ENCODE measurements at regions not wholly inside any gene's neighbourhood (a gene's known extent, or its start where the extent isn't known, plus 50 kb on each side); places are given as distances from the start of the nearest gene placed in this dataset.

DNA sequence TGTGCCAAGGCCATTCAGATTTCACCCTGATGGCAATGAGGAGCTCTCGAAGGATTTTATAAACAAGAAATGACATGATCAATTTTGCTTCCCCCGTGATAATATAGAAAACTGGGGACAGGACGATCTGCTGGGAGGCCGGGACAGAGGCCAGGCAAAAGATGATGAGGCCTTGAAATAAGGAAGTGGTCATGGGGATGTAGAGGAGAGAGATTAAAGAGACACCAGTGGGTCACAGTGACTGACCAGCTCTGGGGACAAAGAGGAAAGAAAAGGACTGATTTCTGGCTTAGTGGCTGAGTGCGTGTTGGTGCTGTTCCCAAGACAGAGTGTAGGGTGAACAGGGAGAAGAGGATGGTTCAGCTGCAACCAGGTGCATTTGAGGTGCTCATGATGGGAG, 68.7 kb upstream of the FLT1 start:
- no peaks in the 10 kb centered on the region for H3K4me1 Mint-ChIP-seq (ENCODE audit: low read depth)

GRCh38 chr13:28560612-28561011, 65.7 kb upstream of the FLT1 start:
- Mint-ChIP-seq H3K27me3 (ENCODE audit: low read depth) (no peaks in the 10 kb centered on the region), H3K36me3 (ENCODE audit: low read depth) (no peaks in the 10 kb centered on the region), H3K4me3 (no peak overlapping the region), H3K9me3 (no peaks in the 10 kb centered on the region), H3K27ac (no peak overlapping the region), H3K4me1 (ENCODE audit: low read depth) (no peaks in the 10 kb centered on the region)

More for the DNA sequence above, 68.7 kb upstream of the FLT1 start:
- H3K9me3 Mint-ChIP-seq = no peaks in the 10 kb centered on the region
- no peak overlapping the region for H3K27ac Mint-ChIP-seq
- H3K4me3 Mint-ChIP-seq = no peak overlapping the region
- no peaks in the 10 kb centered on the region for H3K36me3 Mint-ChIP-seq (ENCODE audit: low read depth)
- no peaks in the 10 kb centered on the region for H3K27me3 Mint-ChIP-seq (ENCODE audit: low read depth)

- no peaks in the 10 kb centered on the region for H3K9me3 Mint-ChIP-seq
- H3K27ac Mint-ChIP-seq = no peak overlapping the region
- no peaks in the 10 kb centered on the region for H3K27me3 Mint-ChIP-seq (ENCODE audit: low read depth)
- no peaks in the 10 kb centered on the region for H3K36me3 Mint-ChIP-seq (ENCODE audit: low read depth)
- H3K4me3 Mint-ChIP-seq = no peak overlapping the region
- H3K4me1 Mint-ChIP-seq (ENCODE audit: low read depth) = no peaks in the 10 kb centered on the region
These were observed 64.8 kb upstream of the FLT1 start for GRCh38 chr13:28559636-28560259.

GRCh38 chr13:28558567-28558966, 63.6 kb upstream of the FLT1 start:
- Mint-ChIP-seq H3K9me3 (no peaks in the 10 kb centered on the region), H3K36me3 (ENCODE audit: low read depth) (no peaks in the 10 kb centered on the region), H3K4me3 (no peak overlapping the region), H3K27me3 (ENCODE audit: low read depth) (no peaks in the 10 kb centered on the region), H3K4me1 (ENCODE audit: low read depth) (no peaks in the 10 kb centered on the region), H3K27ac (no peak overlapping the region)

DNA sequence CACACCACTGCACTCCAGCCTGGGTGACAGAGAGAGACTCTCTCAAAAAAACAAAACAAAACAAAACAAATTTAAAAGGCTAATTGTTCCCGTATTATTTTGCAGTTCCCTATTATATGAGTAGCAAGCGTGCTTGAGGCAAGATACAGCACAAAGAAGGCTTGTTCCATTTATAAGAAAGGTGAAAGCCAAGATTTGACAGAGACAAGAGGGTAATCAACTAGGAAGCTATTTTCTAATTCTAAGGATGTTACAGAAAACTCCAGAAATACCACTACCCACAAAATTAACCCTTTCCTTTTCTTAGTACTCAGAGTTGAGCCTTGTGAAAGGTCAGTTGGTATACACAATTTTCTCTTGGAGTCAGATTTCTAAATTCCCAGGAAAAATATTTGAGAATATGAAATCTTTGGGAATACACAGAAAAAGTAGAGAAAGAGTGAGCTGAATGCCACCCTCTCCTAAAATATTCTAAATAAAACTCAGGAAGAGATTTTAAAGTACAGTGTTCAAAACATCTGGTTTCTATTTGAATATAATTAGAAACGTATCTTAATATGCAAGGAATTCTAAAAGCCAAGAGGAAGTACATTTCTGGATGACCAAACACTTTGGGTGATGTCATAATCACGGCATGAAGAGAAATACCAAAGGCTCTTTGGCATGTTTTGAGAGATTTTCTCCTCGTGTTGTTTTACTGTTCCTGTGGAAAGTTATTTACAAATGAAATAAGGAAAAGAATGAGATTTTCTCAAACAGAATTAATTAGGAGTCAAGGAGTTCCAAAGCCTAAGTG, 63.0 kb upstream of the FLT1 start:
- H3K27ac Mint-ChIP-seq = no peak overlapping the region
- no peak overlapping the region for H3K4me3 Mint-ChIP-seq
- no peaks in the 10 kb centered on the region for H3K4me1 Mint-ChIP-seq (ENCODE audit: low read depth)
- H3K9me3 Mint-ChIP-seq = no peaks in the 10 kb centered on the region
- H3K27me3 Mint-ChIP-seq (ENCODE audit: low read depth) = no peaks in the 10 kb centered on the region
- no peaks in the 10 kb centered on the region for H3K36me3 Mint-ChIP-seq (ENCODE audit: low read depth)

DNA sequence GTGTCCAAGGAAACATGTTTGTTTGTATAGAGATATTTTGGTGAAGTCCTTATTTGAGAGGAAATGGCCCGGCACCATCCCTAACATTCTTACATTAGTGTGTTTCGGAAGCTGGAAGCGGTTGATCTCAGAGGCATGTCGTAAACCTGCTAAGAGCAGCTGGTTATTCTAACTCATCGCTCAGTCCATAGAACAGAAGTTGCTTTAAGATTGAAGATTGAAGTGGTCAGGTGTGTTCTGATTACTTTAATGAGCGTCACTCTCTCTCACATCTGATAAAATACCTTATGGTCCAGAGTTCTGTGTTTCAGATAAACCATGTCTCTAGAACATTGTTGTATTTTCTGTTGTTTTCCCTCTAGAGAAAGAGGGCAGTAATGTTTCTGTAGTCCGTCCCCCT, 60.2 kb upstream of the FLT1 start:
- H3K4me1 Mint-ChIP-seq (ENCODE audit: low read depth) = peaks cover 2% of the 10 kb centered on the region
- no peak overlapping the region for H3K4me3 Mint-ChIP-seq
- no peaks in the 10 kb centered on the region for H3K9me3 Mint-ChIP-seq
- H3K27ac Mint-ChIP-seq = no peak overlapping the region
- H3K27me3 Mint-ChIP-seq (ENCODE audit: low read depth) = no peaks in the 10 kb centered on the region
- no peaks in the 10 kb centered on the region for H3K36me3 Mint-ChIP-seq (ENCODE audit: low read depth)

DNA sequence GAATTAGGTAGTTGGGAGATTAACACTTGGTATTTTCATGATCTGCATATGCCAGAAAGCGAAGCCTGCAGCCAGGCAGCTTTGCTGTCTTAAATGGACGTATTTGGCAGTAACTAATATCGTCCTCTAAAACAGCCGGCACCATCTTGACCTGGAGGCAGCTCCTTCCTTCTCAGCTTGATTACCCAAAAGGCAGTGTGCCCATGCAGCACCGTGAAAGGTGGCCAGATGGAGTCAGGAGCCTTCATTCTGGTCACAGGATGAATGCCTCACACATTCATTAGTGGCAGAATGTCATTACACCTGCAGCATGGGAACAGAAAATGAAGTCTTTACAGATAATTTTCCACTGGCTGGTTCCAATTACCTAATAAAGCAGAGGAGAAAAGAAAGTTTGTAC, 59.0 kb upstream of the FLT1 start:
- no peak overlapping the region for H3K4me3 Mint-ChIP-seq
- no peak overlapping the region for H3K27ac Mint-ChIP-seq
- peaks cover 2% of the 10 kb centered on the region for H3K4me1 Mint-ChIP-seq (ENCODE audit: low read depth)
- H3K36me3 Mint-ChIP-seq (ENCODE audit: low read depth) = no peaks in the 10 kb centered on the region
- H3K27me3 Mint-ChIP-seq (ENCODE audit: low read depth) = no peaks in the 10 kb centered on the region
- H3K9me3 Mint-ChIP-seq = no peaks in the 10 kb centered on the region

DNA sequence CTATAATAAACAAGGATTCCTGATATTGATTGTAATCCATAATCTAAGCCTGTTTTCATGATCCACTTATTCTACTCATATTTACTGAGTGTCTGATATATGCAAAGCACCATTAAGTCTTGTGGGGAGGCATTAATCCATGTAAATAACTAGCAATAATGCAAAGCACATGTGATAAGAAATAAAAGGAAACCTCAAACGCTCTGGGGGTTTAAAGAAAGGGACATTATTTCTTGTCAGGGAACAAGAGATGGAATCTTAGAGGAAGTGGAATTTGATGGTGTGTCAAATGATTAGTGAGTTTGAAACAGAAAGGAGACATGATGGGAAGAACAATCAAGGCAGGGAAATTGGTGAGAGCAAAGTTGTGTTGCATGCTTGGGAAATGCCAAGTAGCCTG, 57.4 kb upstream of the FLT1 start:
- no peak overlapping the region for H3K27ac Mint-ChIP-seq
- H3K36me3 Mint-ChIP-seq (ENCODE audit: low read depth) = no peaks in the 10 kb centered on the region
- H3K9me3 Mint-ChIP-seq = no peaks in the 10 kb centered on the region
- peaks cover 2% of the 10 kb centered on the region for H3K4me1 Mint-ChIP-seq (ENCODE audit: low read depth)
- H3K27me3 Mint-ChIP-seq (ENCODE audit: low read depth) = no peaks in the 10 kb centered on the region
- no peak overlapping the region for H3K4me3 Mint-ChIP-seq

GRCh38 chr13:28551498-28551895, 56.6 kb upstream of the FLT1 start:
- H3K4me1 Mint-ChIP-seq (ENCODE audit: low read depth) = peaks cover 2% of the 10 kb centered on the region
- no peaks in the 10 kb centered on the region for H3K9me3 Mint-ChIP-seq
- H3K27ac Mint-ChIP-seq = no peak overlapping the region
- H3K36me3 Mint-ChIP-seq (ENCODE audit: low read depth) = no peaks in the 10 kb centered on the region
- H3K4me3 Mint-ChIP-seq = no peak overlapping the region
- no peaks in the 10 kb centered on the region for H3K27me3 Mint-ChIP-seq (ENCODE audit: low read depth)

DNA sequence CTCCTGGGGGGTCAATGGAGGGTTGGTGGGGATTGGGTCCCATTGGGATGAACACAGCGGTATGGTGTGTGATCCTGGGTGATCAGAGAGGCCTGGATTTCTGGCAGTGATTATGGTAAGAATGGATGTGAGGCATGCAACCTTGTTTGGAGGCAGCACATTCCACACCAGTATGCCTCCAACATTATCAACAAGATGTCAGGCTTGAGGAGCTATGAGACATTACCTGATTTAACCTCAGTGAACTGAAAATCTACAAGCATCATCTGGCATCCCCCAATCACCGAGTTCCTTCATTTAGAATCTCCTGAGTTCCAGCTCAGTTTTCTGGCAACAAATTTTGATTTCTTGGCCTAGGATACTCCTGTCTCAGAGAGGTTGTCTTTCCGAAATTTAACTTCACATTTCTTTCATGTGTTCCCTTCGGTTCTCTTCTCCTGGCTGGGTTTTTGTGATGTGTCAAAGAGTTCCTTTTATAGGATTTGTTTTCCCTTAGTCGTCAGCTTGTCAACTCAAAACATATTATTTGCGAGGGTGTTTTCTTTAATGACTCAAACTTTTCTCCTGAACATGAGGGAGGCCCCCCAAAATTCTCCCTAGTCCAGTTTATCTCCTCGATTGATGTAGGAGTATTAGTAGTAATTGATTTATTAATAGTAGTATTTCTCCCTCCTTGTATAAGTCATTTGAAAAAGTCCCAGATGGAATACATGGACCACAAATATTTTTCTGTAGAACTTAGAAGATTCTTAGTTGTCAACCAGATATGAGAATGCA, 56.0 kb upstream of the FLT1 start:
- Mint-ChIP-seq H3K27me3 (ENCODE audit: low read depth) (no peaks in the 10 kb centered on the region), H3K36me3 (ENCODE audit: low read depth) (no peaks in the 10 kb centered on the region), H3K27ac (no peak overlapping the region), H3K4me3 (no peak overlapping the region), H3K9me3 (no peaks in the 10 kb centered on the region), H3K4me1 (ENCODE audit: low read depth) (peaks cover 2% of the 10 kb centered on the region)

DNA sequence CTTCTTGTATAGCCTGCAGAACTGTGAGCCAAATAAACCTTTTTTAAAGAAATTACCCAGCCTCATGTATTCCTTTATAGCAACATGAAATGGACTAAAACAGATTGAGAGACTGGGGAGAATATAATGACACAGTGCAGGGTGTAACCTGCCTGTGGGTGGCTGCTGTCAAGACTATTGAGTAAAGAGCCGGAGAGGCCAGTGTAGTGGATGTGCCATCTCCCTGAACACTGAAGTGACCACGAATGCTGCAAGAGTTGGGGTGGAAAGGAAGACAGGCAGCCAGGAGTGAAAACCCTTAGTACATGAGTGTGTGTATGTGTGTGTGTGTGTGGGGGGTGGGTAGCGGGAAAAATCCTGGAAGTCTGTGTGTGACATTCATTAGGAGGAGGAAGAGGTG, 55.2 kb upstream of the FLT1 start:
- Mint-ChIP-seq H3K27ac (no peak overlapping the region), H3K27me3 (ENCODE audit: low read depth) (no peaks in the 10 kb centered on the region)

DNA sequence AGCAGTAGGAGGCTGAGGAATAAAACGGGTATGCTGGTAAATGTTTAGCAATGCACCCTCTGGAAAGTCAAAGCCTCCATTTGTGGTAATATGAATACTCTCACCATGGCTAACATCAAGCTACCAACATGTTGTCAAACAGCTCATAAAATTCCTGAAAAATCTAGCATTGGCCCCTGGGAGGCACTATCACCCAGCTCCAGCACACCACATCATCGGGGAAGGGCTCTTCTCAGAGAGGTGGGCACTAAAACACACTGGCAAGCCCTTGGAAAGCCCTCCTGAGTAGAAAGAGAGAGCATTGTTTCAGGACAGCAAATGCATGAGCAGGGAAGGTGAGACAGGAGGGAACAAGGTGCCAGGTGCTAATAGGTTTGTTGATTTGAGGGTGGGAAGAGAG, 53.9 kb upstream of the FLT1 start:
- no peaks in the 10 kb centered on the region for H3K27me3 Mint-ChIP-seq (ENCODE audit: low read depth)
- H3K4me1 Mint-ChIP-seq (ENCODE audit: low read depth) = peaks cover 2% of the 10 kb centered on the region
- no peaks in the 10 kb centered on the region for H3K36me3 Mint-ChIP-seq (ENCODE audit: low read depth)
- peaks cover 9% of the 10 kb centered on the region for H3K9me3 Mint-ChIP-seq
- no peak overlapping the region for H3K27ac Mint-ChIP-seq
- H3K4me3 Mint-ChIP-seq = no peak overlapping the region

More for the DNA sequence above, 55.2 kb upstream of the FLT1 start:
- peaks cover 2% of the 10 kb centered on the region for H3K4me1 Mint-ChIP-seq (ENCODE audit: low read depth)
- no peaks in the 10 kb centered on the region for H3K9me3 Mint-ChIP-seq
- no peak overlapping the region for H3K4me3 Mint-ChIP-seq
- no peaks in the 10 kb centered on the region for H3K36me3 Mint-ChIP-seq (ENCODE audit: low read depth)

GRCh38 chr13:28548468-28548867, 53.5 kb upstream of the FLT1 start:
- Mint-ChIP-seq H3K4me1 (ENCODE audit: low read depth) (peaks cover 2% of the 10 kb centered on the region), H3K36me3 (ENCODE audit: low read depth) (no peaks in the 10 kb centered on the region), H3K27ac (no peak overlapping the region), H3K9me3 (peaks cover 13% of the 10 kb centered on the region), H3K27me3 (ENCODE audit: low read depth) (no peaks in the 10 kb centered on the region), H3K4me3 (no peak overlapping the region)

DNA sequence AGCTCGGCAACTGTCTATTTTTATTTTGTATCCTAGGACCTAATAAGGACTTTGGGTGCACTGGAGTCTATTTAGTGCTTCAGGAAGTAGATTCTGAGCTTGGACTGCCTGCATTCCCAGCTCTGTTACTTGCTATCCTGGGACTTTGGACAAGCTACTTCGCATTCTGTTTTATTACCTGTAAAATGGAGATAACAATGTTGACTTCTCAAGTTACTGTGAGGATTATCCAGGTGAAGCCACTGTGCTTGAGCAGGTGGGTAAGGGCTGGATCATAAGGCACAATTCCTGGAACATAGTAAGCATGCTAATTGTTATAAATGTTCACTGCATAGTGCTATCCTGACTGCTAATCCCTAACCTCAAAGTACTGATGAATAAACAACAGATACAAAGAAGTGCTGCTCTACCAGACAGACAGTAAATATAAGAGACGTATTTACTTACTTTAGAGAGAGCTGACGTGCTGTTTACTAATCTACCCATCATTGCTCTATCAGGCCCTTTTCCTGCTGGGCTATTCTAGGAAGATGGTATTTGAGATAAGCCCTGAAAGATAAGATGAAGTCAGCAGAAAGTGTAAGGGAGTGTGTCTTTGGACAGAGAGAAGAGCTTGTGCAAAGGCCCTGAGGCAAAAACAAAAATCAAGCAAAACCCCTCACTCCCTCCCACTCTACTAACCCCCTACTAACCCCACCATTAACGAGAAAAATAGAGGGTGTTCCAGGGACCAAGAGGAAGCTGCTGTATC, 50.8 kb upstream of the FLT1 start:
- Mint-ChIP-seq H3K27me3 (ENCODE audit: low read depth) (no peaks in the 10 kb centered on the region), H3K4me3 (no peak overlapping the region), H3K4me1 (ENCODE audit: low read depth) (no peaks in the 10 kb centered on the region), H3K27ac (no peak overlapping the region), H3K9me3 (peaks cover 19% of the 10 kb centered on the region), H3K36me3 (ENCODE audit: low read depth) (peaks cover 4% of the 10 kb centered on the region)
